Caco-2 (cell line): ENCODE measurements at regions not wholly inside any gene's neighbourhood (a gene's known extent, or its start where the extent isn't known, plus 50 kb on each side); places are given as distances from the start of the nearest gene placed in this dataset.

Experiments used
- BruUV-seq: library from RNA; stranded (reverse); fragments of 400-500 nt; replicated peaks from 2 replicates; lab custom pipeline; 2021; lab: Mats Ljungman, UMichigan
- CTCF ChIA-PET: fragments of 300-600 bp; sonication (Branson Sonifier 250); formaldehyde crosslinking; loops from one replicate; lab custom pipeline; 2022; ENCODE audit warnings: antibody characterized with exemption; lab: Charles Lee
- POLR2A ChIA-PET: fragments of 300-600 bp; sonication (Branson Sonifier 250); formaldehyde crosslinking; loops from one replicate; lab custom pipeline; 2022; ENCODE audit warnings: antibody characterized with exemption; lab: Charles Lee
- DNase-seq, 2 experiments: peaks; one replicate each; pipeline versions ENCODE4 v3.0.0 to v3.0.0-alpha.2; 2020 to 2022
- H3K27me3 ChIP-seq: replicated peaks from 2 replicates; pipeline ENCODE4 v1.6.0; 2011; ENCODE audit warnings: low read length; ENCODE audit not compliant: control insufficient read depth, insufficient read depth
- H3K36me3 ChIP-seq: 2 replicates; pipeline ENCODE4 v1.5.1; 2011; ENCODE audit warnings: low read length; ENCODE audit not compliant: control insufficient read depth, insufficient read depth
- H3K4me1 ChIP-seq: fragments of 250-450 bp; sonication (Bioruptor Pico); 2 replicates; pipeline ENCODE4 v1.5.1; 2020; ENCODE audit warnings: mild to moderate bottlenecking
- H3K4me3 ChIP-seq: 2 replicates; pipeline ENCODE4 v1.5.1; 2011; ENCODE audit warnings: low read depth, mild to moderate bottlenecking, control low read depth, low read length
- H3K9me3 ChIP-seq: fragments of 250-450 bp; sonication (Bioruptor Pico); 2 replicates; pipeline ENCODE4 v1.5.1; 2020; ENCODE audit warnings: mild to moderate bottlenecking, moderate library complexity
- H3K27ac Mint-ChIP-seq: one replicate; pipeline ENCODE4 v1.8.0; 2022; ENCODE audit warnings: mixed read lengths; ENCODE audit not compliant: unreplicated experiment
- H3K27me3 Mint-ChIP-seq: one replicate; pipeline ENCODE4 v1.8.0; 2022; ENCODE audit warnings: mixed read lengths; ENCODE audit not compliant: insufficient read depth, unreplicated experiment
- H3K36me3 Mint-ChIP-seq: one replicate; pipeline ENCODE4 v1.8.0; 2022; ENCODE audit warnings: mild to moderate bottlenecking, mixed read lengths; ENCODE audit not compliant: insufficient read depth, unreplicated experiment
- H3K4me1 Mint-ChIP-seq: one replicate; pipeline ENCODE4 v1.8.0; 2022; ENCODE audit warnings: low read depth, mixed read lengths; ENCODE audit not compliant: unreplicated experiment
- H3K4me3 Mint-ChIP-seq: one replicate; pipeline ENCODE4 v1.8.0; 2022; ENCODE audit warnings: mild to moderate bottlenecking, moderate library complexity, mixed read lengths; ENCODE audit not compliant: unreplicated experiment
- H3K9me3 Mint-ChIP-seq: one replicate; pipeline ENCODE4 v1.8.0; 2022; ENCODE audit warnings: mixed read lengths; ENCODE audit not compliant: unreplicated experiment
- intact Hi-C: fragments of 100-400 bp; cut with micrococcal nuclease; formaldehyde crosslinking; loops from one replicate; pipeline ENCODE4 v1.10.0; 2022; ENCODE audit not compliant: unreplicated experiment
- TF ChIP-seq, protein P1 (sequence below), 2 experiments: fragments of 200-600 bp in 1 of 2; IDR thresholded peaks; 1 replicate in 1 of 2; 2 replicates in 1 of 2; pipeline versions ENCODE4 v1.5.1 to v1.8.0; 2011 to 2022; ENCODE audit warnings: antibody characterized with exemption in 1 of 2, control low read depth in 1 of 2, inconsistent platforms in 1 of 2, low read depth in 1 of 2, low read length in 1 of 2, mild to moderate bottlenecking in 1 of 2, moderate library complexity in 1 of 2; ENCODE audit not compliant: insufficient read depth in 1 of 2, severe bottlenecking in 1 of 2, unreplicated experiment in 1 of 2

GRCh38 chr18:43830303-43830702, 553.0 kb upstream of the SYT4 start:
- Histone ChIP-seq H3K27me3 (no peaks in the 10 kb centered on the region), H3K9me3 (no peaks in the 10 kb centered on the region), H3K4me3 (no peak overlapping the region), H3K4me1 (no peaks in the 10 kb centered on the region), H3K36me3 (no peaks in the 10 kb centered on the region)
- ChIA-PET CTCF (no interaction called here), POLR2A (interaction anchor here (0.5 kb wide), 1 partner anchor 339 kb away, joined by 3 read pairs; no protein-coding TSS in a partner anchor)
- Mint-ChIP-seq H3K4me3 (no peak overlapping the region), H3K27ac (no peak overlapping the region), H3K36me3 (no peaks in the 10 kb centered on the region), H3K9me3 (no peaks in the 10 kb centered on the region), H3K4me1 (no peaks in the 10 kb centered on the region), H3K27me3 (no peaks in the 10 kb centered on the region)
- TF ChIP-seq, protein P1, sequence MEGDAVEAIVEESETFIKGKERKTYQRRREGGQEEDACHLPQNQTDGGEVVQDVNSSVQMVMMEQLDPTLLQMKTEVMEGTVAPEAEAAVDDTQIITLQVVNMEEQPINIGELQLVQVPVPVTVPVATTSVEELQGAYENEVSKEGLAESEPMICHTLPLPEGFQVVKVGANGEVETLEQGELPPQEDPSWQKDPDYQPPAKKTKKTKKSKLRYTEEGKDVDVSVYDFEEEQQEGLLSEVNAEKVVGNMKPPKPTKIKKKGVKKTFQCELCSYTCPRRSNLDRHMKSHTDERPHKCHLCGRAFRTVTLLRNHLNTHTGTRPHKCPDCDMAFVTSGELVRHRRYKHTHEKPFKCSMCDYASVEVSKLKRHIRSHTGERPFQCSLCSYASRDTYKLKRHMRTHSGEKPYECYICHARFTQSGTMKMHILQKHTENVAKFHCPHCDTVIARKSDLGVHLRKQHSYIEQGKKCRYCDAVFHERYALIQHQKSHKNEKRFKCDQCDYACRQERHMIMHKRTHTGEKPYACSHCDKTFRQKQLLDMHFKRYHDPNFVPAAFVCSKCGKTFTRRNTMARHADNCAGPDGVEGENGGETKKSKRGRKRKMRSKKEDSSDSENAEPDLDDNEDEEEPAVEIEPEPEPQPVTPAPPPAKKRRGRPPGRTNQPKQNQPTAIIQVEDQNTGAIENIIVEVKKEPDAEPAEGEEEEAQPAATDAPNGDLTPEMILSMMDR (IDR thresholded peaks at IDR 0.05; ENCODE audit: insufficient read depth in 1 of 2, low read depth in 1 of 2, low read length in 1 of 2, severe bottlenecking in 1 of 2, unreplicated experiment in 1 of 2), result no peak
- intact Hi-C loops, result no loop called here
- no TSS peak for BruUV-seq
- DNase-seq, result no peak

DNA sequence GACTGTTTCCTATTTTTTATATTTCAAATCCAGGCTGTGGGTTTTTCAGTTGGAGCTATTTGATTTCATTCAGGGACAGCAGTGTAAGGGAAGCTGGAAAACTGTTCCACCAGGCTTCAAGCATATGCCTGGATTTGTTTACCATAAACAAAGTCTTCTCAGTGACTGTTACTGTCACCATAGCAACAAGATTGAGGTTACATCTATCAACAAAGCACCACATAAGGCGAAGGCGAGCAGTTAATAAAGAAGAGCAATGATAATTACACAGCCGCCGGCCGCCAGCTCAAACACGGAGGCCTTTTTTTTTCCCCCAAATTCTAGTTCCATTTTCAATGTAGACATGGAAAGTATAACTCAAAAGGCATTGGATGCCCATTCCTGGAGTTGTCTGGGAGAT, 553.7 kb upstream of the SYT4 start:
- ChIA-PET POLR2A (no interaction called here), CTCF (no interaction called here)
- Histone ChIP-seq H3K4me1 (no peaks in the 10 kb centered on the region), H3K27me3 (no peaks in the 10 kb centered on the region), H3K36me3 (no peaks in the 10 kb centered on the region), H3K9me3 (no peaks in the 10 kb centered on the region), H3K4me3 (no peak overlapping the region)
- no peak overlapping the region for H3K4me3 Mint-ChIP-seq
- intact Hi-C loops, result no loop called here
- no peaks in the 10 kb centered on the region for H3K27me3 Mint-ChIP-seq
- no peak for DNase-seq
- H3K4me1 Mint-ChIP-seq, result no peaks in the 10 kb centered on the region
- BruUV-seq, result no TSS peak
- H3K36me3 Mint-ChIP-seq, result no peaks in the 10 kb centered on the region
- TF ChIP-seq, protein P1 (IDR thresholded peaks at IDR 0.05; ENCODE audit: insufficient read depth in 1 of 2, low read depth in 1 of 2, low read length in 1 of 2, severe bottlenecking in 1 of 2, unreplicated experiment in 1 of 2), result no peak
- no peaks in the 10 kb centered on the region for H3K9me3 Mint-ChIP-seq
- H3K27ac Mint-ChIP-seq, result no peak overlapping the region

- DNase-seq, result no peak
- TF ChIP-seq, protein P1 (IDR thresholded peaks at IDR 0.05; ENCODE audit: insufficient read depth in 1 of 2, low read depth in 1 of 2, low read length in 1 of 2, severe bottlenecking in 1 of 2, unreplicated experiment in 1 of 2), result no peak
- ChIA-PET POLR2A (no interaction called here), CTCF (no interaction called here)
- Histone ChIP-seq H3K4me1 (no peaks in the 10 kb centered on the region), H3K27me3 (no peaks in the 10 kb centered on the region), H3K4me3 (no peak overlapping the region), H3K9me3 (no peaks in the 10 kb centered on the region), H3K36me3 (no peaks in the 10 kb centered on the region)
- Mint-ChIP-seq H3K36me3 (no peaks in the 10 kb centered on the region), H3K27ac (no peak overlapping the region), H3K4me1 (no peaks in the 10 kb centered on the region), H3K9me3 (no peaks in the 10 kb centered on the region), H3K27me3 (peaks cover 2% of the 10 kb centered on the region), H3K4me3 (no peak overlapping the region)
- intact Hi-C loops, result no loop called here
- BruUV-seq, result no TSS peak
Observed at GRCh38 chr18:43846299-43846698, 569.0 kb upstream of the SYT4 start.
